GM12878 (cell line): ENCODE measurements at regions not wholly inside any gene's neighbourhood (a gene's known extent, or its start where the extent isn't known, plus 50 kb on each side); places are given as distances from the start of the nearest gene placed in this dataset.

Source experiments
- ATF3 ChIP-seq: IDR thresholded peaks from 2 replicates; pipeline ENCODE4 v1.6.1; 2011; ENCODE audit warnings: low read depth, mild to moderate bottlenecking, low read length, moderate library complexity, borderline replicate concordance; ENCODE audit errors: extremely low read depth
- EZH2 ChIP-seq: IDR thresholded peaks from 2 replicates; pipeline ENCODE4 v1.6.1; 2012; ENCODE audit warnings: low read depth, mild to moderate bottlenecking, control low read depth, inconsistent platforms, low read length, borderline replicate concordance; ENCODE audit not compliant: control insufficient read depth
- TF ChIP-seq, protein P1 (sequence below): IDR thresholded peaks from 2 replicates; pipeline ENCODE4 v1.6.1; 2011; ENCODE audit warnings: borderline replicate concordance, low read depth, mild to moderate bottlenecking, moderate library complexity, mixed read lengths, low read length; ENCODE audit not compliant: insufficient read depth; ENCODE audit errors: extremely low read length

- TF ChIP-seq EZH2, result no peak
- TF ChIP-seq, protein P1, sequence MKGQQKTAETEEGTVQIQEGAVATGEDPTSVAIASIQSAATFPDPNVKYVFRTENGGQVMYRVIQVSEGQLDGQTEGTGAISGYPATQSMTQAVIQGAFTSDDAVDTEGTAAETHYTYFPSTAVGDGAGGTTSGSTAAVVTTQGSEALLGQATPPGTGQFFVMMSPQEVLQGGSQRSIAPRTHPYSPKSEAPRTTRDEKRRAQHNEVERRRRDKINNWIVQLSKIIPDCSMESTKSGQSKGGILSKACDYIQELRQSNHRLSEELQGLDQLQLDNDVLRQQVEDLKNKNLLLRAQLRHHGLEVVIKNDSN, result no peak
- TF ChIP-seq ATF3, result no peak
Observed at GRCh38 chr3:41029356-41029755, 169.9 kb upstream of the CTNNB1 start.
